Esophagus muscularis mucosa (tissue), 4 donors: ENCODE measurements at regions not wholly inside any gene's neighbourhood (a gene's known extent, or its start where the extent isn't known, plus 50 kb on each side); places are given as distances from the start of the nearest gene placed in this dataset.

Source experiments
- DNase-seq: peaks from one replicate; pipeline ENCODE4 v3.0.0-alpha.2; 2017; ENCODE audit errors: extremely low spot score
- H3K27ac ChIP-seq, 4 donors: fragments of 200-600 bp; sonication (generic); replicated peaks in 1 of 4; 1 replicate in 3 of 4; 2 replicates in 1 of 4; pipeline ENCODE4 v1.5.1; 2016 to 2019; ENCODE audit warnings: mild to moderate bottlenecking in 1 of 4
- H3K27me3 ChIP-seq, 4 donors: fragments of 200-600 bp; sonication (generic); one replicate each; pipeline versions ENCODE4 v1.5.1 to v1.6.0; 2016 to 2019
- H3K36me3 ChIP-seq, 4 donors: fragments of 200-600 bp; sonication (generic); one replicate each; pipeline ENCODE4 v1.5.1; 2016 to 2019
- H3K4me1 ChIP-seq, 4 donors: fragments of 200-600 bp; sonication (generic); one replicate each; pipeline ENCODE4 v1.5.1; 2016 to 2019
- H3K4me3 ChIP-seq, 4 donors: fragments of 200-600 bp; sonication (generic); 1 replicate in 2 of 4; 2 replicates in 2 of 4; pipeline ENCODE4 v1.5.1; 2016 to 2019; ENCODE audit warnings: mild to moderate bottlenecking in 4 of 4, moderate library complexity in 1 of 4
- H3K9me3 ChIP-seq, 4 donors: fragments of 200-600 bp; sonication (generic); 1 replicate in 3 of 4; 2 replicates in 1 of 4; pipeline ENCODE4 v1.5.1; 2016 to 2019
- EP300 ChIP-seq: sonication (generic); formaldehyde crosslinking; IDR thresholded peaks from one replicate; pipeline ENCODE4 v1.6.1; 2017; ENCODE audit warnings: antibody characterized with exemption
- POLR2A ChIP-seq: fragments of 450-650 bp; IDR thresholded peaks from one replicate; pipeline ENCODE4 v1.6.1; 2017; ENCODE audit warnings: antibody characterized with exemption, moderate library complexity, mild to moderate bottlenecking, low read depth
- POLR2AphosphoS5 ChIP-seq, 2 donors: sonication (generic); formaldehyde crosslinking; IDR thresholded peaks; one replicate each; pipeline ENCODE4 v1.6.1; 2017; ENCODE audit warnings: antibody characterized with exemption in 2 of 2
- WGBS: methylation state at CpG from one replicate; pipeline ENCODE4 v1.1.5; 2018; 5-methylcytosine and 5-hydroxymethylcytosine counted together
- intact Hi-C: fragments of 100-400 bp; cut with DNase I; formaldehyde crosslinking; loops from one replicate; pipeline ENCODE4 v1.15.1; 2023
- TF ChIP-seq, protein P1 (sequence below), 3 experiments: fragments of 200-600 bp in 2 of 3; fragments of 450-650 bp in 1 of 3; sonication (generic) in 2 of 3; IDR thresholded peaks; one replicate each; pipeline ENCODE4 v1.5.1; 2017 to 2019; ENCODE audit warnings: antibody characterized with exemption in 3 of 3, mild to moderate bottlenecking in 2 of 3, moderate library complexity in 1 of 3

DNA sequence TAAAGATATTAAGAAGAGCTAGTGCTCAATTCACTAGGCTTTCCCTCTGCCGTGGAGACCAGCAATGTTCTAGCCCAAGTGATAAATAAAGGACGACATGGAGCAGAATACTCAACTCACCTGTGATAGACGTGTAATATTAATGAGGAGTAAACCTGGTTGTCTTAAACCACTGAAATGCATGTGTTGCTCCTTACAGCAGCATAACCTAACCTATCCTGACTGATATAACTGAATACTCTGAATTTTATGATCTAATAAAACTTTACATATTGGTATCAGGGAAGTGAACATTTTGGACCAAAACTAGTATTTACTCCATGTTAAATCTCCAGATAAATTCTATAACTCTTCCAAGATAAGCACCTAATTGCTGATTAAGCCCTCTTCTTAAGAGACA lies 531.0 kb downstream of the METTL4 start:
- Histone ChIP-seq H3K36me3 (no peaks in the 10 kb centered on the region), H3K4me3 (no peak overlapping the region), H3K4me1 (no peaks in the 10 kb centered on the region), H3K9me3 (peaks cover 0 to 5% (median 0%) of the 10 kb centered on the region in 4 donors), H3K27me3 (no peaks in the 10 kb centered on the region), H3K27ac (no peak overlapping the region)
- intact Hi-C loops: no loop called here
- no peak for DNase-seq
- TF ChIP-seq, protein P1, sequence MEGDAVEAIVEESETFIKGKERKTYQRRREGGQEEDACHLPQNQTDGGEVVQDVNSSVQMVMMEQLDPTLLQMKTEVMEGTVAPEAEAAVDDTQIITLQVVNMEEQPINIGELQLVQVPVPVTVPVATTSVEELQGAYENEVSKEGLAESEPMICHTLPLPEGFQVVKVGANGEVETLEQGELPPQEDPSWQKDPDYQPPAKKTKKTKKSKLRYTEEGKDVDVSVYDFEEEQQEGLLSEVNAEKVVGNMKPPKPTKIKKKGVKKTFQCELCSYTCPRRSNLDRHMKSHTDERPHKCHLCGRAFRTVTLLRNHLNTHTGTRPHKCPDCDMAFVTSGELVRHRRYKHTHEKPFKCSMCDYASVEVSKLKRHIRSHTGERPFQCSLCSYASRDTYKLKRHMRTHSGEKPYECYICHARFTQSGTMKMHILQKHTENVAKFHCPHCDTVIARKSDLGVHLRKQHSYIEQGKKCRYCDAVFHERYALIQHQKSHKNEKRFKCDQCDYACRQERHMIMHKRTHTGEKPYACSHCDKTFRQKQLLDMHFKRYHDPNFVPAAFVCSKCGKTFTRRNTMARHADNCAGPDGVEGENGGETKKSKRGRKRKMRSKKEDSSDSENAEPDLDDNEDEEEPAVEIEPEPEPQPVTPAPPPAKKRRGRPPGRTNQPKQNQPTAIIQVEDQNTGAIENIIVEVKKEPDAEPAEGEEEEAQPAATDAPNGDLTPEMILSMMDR (IDR thresholded peaks at IDR 0.05): no peak
- no peak for TF ChIP-seq EP300
- WGBS: 84% methylated on average over 3 of the region's 3 CpGs

DNA sequence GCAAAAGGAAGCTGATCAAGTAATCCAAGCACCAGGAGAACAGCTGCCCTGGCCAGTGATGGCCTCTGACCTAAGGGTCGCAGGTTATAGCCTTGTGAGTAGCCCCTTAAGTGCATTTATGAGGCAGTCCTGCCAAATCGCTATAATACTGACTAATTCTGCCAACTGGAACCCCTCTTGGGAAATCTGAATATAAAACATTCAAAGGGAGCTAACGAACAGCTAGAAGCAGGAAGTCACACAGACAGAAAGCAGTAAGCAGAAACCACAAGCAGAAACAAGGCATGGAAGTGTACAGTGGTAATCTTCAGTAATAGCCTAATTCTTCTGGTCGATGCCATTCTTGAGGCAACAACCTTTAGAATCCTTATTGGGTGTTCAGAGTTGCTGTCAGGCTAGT lies 521.3 kb downstream of the METTL4 start:
- WGBS: 70% methylated on average over 3 of the region's 4 CpGs
- TF ChIP-seq POLR2A (no peak), EP300 (no peak), POLR2AphosphoS5 (IDR thresholded peaks at IDR 0.05) (no peak)
- TF ChIP-seq, protein P1 (IDR thresholded peaks at IDR 0.05): no peak
- Histone ChIP-seq H3K9me3 (peaks cover 0 to 8% (median 0%) of the 10 kb centered on the region in 4 donors), H3K27ac (no peak overlapping the region), H3K4me3 (no peak overlapping the region), H3K27me3 (no peaks in the 10 kb centered on the region), H3K36me3 (no peaks in the 10 kb centered on the region), H3K4me1 (no peaks in the 10 kb centered on the region)
- no peak for DNase-seq
- intact Hi-C loops: no loop called here

DNA sequence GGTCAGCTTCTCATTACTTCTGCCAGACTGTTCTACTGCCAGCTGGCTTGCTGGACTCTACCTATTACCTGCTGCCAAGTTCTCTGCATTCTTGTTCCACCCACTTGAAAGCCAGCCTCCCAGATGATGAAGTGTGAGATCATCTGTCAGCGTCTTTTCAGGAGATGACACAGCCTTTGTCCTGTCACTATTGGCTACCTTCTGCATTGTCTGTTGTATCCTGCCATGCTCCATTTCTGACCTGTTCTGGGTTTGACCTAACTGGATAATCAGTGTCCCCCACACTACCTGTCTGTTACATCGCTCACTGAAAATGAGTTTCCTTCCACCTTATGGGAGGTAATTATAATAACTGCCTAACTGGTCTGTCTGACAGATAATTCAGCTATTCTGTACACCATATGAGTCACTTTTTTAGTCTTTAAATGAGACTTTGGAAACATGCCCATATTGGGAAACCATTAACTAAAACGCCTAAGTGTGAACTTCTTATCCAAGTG lies 520.6 kb downstream of the METTL4 start:
- H3K27ac ChIP-seq: no peak overlapping the region
- no peaks in the 10 kb centered on the region for H3K36me3 ChIP-seq
- 67% methylated on average over 3 of the region's 3 CpGs for WGBS
- H3K4me3 ChIP-seq: no peak overlapping the region
- DNase-seq: no peak
- peaks cover 0 to 7% (median 0%) of the 10 kb centered on the region in 4 donors for H3K9me3 ChIP-seq
- intact Hi-C loops: no loop called here
- TF ChIP-seq EP300: no peak
- TF ChIP-seq, protein P1 (IDR thresholded peaks at IDR 0.05): no peak
- TF ChIP-seq POLR2AphosphoS5 (IDR thresholded peaks at IDR 0.05): no peak
- no peak for TF ChIP-seq POLR2A
- H3K4me1 ChIP-seq: no peaks in the 10 kb centered on the region
- H3K27me3 ChIP-seq: no peaks in the 10 kb centered on the region

GRCh38 chr18:2053490-2054089 lies 517.7 kb downstream of the METTL4 start:
- no peaks in the 10 kb centered on the region for H3K4me1 ChIP-seq
- no peaks in the 10 kb centered on the region for H3K27me3 ChIP-seq
- H3K27ac ChIP-seq: no peak overlapping the region
- TF ChIP-seq, protein P1 (IDR thresholded peaks at IDR 0.05): no peak
- TF ChIP-seq EP300 (no peak), POLR2A (no peak), POLR2AphosphoS5 (IDR thresholded peaks at IDR 0.05) (no peak)
- H3K9me3 ChIP-seq: no peaks in the 10 kb centered on the region
- intact Hi-C loops: no loop called here
- no peak overlapping the region for H3K4me3 ChIP-seq
- no peaks in the 10 kb centered on the region for H3K36me3 ChIP-seq
- no peak for DNase-seq
- WGBS: 79% methylated on average over 3 of the region's 3 CpGs

- Histone ChIP-seq H3K36me3 (no peaks in the 10 kb centered on the region), H3K27ac (no peak overlapping the region), H3K9me3 (peaks cover 0 to 9% (median 4%) of the 10 kb centered on the region in 4 donors), H3K4me1 (no peaks in the 10 kb centered on the region), H3K4me3 (no peak overlapping the region), H3K27me3 (no peaks in the 10 kb centered on the region)
- no peak for DNase-seq
- intact Hi-C loops: no loop called here
- TF ChIP-seq, protein P1 (IDR thresholded peaks at IDR 0.05): no peak
- TF ChIP-seq POLR2A: no peak
- WGBS: 66% methylated on average over 4 of the region's 4 CpGs
Measured at GRCh38 chr18:2059336-2059735, 512.0 kb downstream of the METTL4 start.
